Right atrium auricular region (tissue), 2 donors: ENCODE measurements at regions not wholly inside any gene's neighbourhood (a gene's known extent, or its start where the extent isn't known, plus 50 kb on each side); places are given as distances from the start of the nearest gene placed in this dataset.

Experiments used
- DNase-seq: peaks from one replicate; pipeline ENCODE4 v3.0.0-alpha.2; 2019; ENCODE audit warnings: low spot score
- H3K27ac ChIP-seq, 2 donors: fragments of 200-600 bp; sonication (generic); 1 replicate in 1 of 2; 2 replicates in 1 of 2; pipeline ENCODE4 v1.5.1; 2016 to 2019
- H3K27me3 ChIP-seq, 2 donors: fragments of 200-600 bp; sonication (generic); one replicate each; pipeline versions ENCODE4 v1.5.1 to v1.6.0; 2017 to 2019
- H3K36me3 ChIP-seq: fragments of 200-600 bp; sonication (generic); one replicate; pipeline ENCODE4 v1.5.1; 2016
- H3K4me1 ChIP-seq, 2 donors: fragments of 200-600 bp; sonication (generic); one replicate each; pipeline versions ENCODE4 v1.5.1 to v1.6.0; 2017 to 2019
- H3K4me3 ChIP-seq, 2 donors: fragments of 200-600 bp; sonication (generic); 1 replicate in 1 of 2; 2 replicates in 1 of 2; pipeline ENCODE4 v1.5.1; 2017 to 2019; ENCODE audit warnings: mild to moderate bottlenecking in 1 of 2, moderate library complexity in 1 of 2
- H3K9me3 ChIP-seq, 2 donors: fragments of 200-600 bp; sonication (generic); one replicate each; pipeline ENCODE4 v1.5.1; 2019
- CTCF ChIP-seq, 2 donors: fragments of 200-600 bp; sonication (generic); IDR thresholded peaks; one replicate each; pipeline ENCODE4 v1.5.1; 2019; ENCODE audit warnings: antibody characterized with exemption in 2 of 2

DNA sequence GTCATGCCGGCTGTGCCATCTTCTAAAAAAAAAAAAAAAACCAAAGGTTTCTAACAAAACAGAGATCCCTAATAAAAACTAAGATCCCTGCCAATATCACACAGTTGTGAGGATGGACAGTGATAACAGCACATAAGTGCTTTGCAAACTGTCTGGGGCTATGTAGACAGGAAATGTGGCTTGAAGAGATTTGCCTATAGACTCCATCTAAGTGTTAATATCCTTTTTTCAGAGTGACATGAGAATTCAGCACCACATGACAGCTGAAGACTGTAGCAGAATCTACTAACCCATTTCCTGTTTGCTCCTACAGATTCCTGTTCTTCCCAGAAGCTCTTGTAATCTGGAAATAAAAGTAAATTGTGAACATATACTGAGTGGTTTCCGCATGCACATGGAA is 215.4 kb downstream of the KDR start:
- peaks cover 0 to 13% of the 10 kb centered on the region in 2 donors for H3K4me1 ChIP-seq
- no peak overlapping the region for H3K27ac ChIP-seq
- H3K27me3 ChIP-seq, result no peaks in the 10 kb centered on the region
- no peak for DNase-seq
- H3K4me3 ChIP-seq, result no peak overlapping the region
- H3K36me3 ChIP-seq, result no peaks in the 10 kb centered on the region
- TF ChIP-seq CTCF (IDR thresholded peaks at IDR 0.05), result no peak
- H3K9me3 ChIP-seq, result peaks cover 0 to 14% of the 10 kb centered on the region in 2 donors

DNA sequence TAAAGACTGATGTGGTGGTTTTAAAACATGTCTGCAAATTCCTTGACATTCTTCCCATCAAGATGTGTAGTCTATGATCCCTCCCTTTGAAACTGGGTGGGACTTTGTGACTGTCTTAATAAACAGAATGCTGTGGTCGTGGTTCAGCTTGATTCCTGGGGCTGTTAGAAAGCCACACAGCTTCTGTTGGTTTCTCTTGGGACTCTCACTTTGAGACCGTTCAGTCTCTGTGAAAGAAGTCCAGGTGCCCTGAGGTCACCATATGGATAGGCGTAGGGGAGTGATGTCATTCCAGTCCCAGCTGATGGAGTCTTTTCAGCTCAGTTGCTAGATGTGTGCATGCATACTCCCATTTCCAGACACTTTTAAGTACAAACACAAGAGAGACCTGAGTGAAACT is 216.6 kb downstream of the KDR start:
- TF ChIP-seq CTCF (IDR thresholded peaks at IDR 0.05), result no peak
- Histone ChIP-seq H3K36me3 (no peaks in the 10 kb centered on the region), H3K27ac (no peak overlapping the region), H3K4me1 (peaks cover 0 to 2% of the 10 kb centered on the region in 2 donors), H3K27me3 (no peaks in the 10 kb centered on the region), H3K9me3 (peaks cover 0 to 14% of the 10 kb centered on the region in 2 donors), H3K4me3 (no peak overlapping the region)
- no peak for DNase-seq

GRCh38 chr4:54904953-54905352 is 220.4 kb downstream of the KDR start:
- Histone ChIP-seq H3K9me3 (peaks cover 0 to 14% of the 10 kb centered on the region in 2 donors), H3K27ac (no peak overlapping the region), H3K36me3 (no peaks in the 10 kb centered on the region), H3K4me3 (no peak overlapping the region), H3K4me1 (no peaks in the 10 kb centered on the region), H3K27me3 (no peaks in the 10 kb centered on the region)
- TF ChIP-seq CTCF (IDR thresholded peaks at IDR 0.05), result no peak
- DNase-seq, result no peak

DNA sequence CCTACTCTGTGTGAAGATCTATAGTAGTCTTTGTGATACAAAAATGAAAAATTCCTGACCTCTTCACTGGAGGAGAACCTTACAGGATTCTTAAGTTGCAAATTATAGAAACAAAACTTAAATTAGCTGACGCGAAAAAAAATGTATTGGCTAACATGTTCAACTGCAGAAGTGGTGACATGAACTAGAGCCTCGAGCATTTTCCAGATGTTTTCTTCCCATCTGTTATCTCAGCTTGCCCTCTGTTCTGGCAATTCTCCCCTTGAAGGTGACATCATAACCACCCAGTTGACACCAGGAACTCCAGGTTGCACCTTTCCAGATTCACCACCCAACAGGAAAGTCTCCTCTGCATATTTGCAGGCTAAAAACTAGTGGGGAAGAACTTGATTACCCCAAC is 222.4 kb downstream of the KDR start:
- H3K4me1 ChIP-seq, result no peaks in the 10 kb centered on the region
- no peak for TF ChIP-seq CTCF (IDR thresholded peaks at IDR 0.05)
- no peak for DNase-seq

DNA sequence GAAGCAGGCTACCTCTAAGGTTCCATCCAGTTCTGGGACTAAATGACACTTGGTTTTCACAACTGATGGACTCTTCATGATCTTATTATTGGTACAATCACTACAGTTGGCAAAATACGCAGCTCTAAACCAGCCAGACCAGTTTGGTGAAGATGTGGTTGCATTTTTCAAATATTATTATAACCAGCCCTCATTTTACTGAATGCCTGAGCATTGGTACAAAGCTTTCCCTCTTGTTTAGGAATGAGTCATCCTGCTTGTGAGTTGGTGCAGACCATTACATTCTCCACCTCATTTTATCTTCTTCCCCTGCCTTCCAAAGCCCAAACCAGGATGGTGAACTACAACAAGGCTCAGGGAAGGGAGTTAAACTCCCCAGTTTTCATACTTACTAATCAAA is 223.1 kb downstream of the KDR start:
- Histone ChIP-seq H3K27ac (no peak overlapping the region), H3K36me3 (no peaks in the 10 kb centered on the region), H3K27me3 (no peaks in the 10 kb centered on the region), H3K4me1 (no peaks in the 10 kb centered on the region), H3K4me3 (no peak overlapping the region), H3K9me3 (peaks cover 0 to 7% of the 10 kb centered on the region in 2 donors)
- no peak for TF ChIP-seq CTCF (IDR thresholded peaks at IDR 0.05)
- DNase-seq, result no peak

More for the DNA sequence above, 222.4 kb downstream of the KDR start:
- Histone ChIP-seq H3K4me3 (no peak overlapping the region), H3K27ac (no peak overlapping the region), H3K9me3 (peaks cover 0 to 13% of the 10 kb centered on the region in 2 donors), H3K36me3 (no peaks in the 10 kb centered on the region), H3K27me3 (no peaks in the 10 kb centered on the region)

DNA sequence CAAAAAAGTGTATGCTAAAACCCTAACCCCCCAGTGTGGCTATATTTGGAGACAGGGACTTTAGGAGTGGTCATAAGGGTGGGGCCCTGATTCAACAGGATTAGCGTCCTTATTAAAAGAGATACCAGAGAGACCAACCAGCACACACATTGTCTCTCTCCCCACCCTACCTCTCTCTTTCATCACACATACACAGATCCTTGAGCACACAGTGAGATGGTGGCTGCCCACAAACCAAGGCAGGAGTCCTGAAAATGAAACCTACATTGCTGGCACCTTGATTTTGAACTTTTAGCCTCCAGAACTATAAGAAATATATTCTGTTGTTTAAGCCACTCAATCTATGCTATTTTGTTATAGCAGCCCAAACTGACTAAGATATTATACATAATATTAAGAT is 224.2 kb downstream of the KDR start:
- H3K27me3 ChIP-seq, result no peaks in the 10 kb centered on the region
- H3K4me3 ChIP-seq, result no peak overlapping the region
- H3K27ac ChIP-seq, result no peak overlapping the region
- TF ChIP-seq CTCF (IDR thresholded peaks at IDR 0.05), result no peak
- no peak for DNase-seq
- H3K36me3 ChIP-seq, result no peaks in the 10 kb centered on the region
- no peaks in the 10 kb centered on the region for H3K4me1 ChIP-seq
- no peaks in the 10 kb centered on the region for H3K9me3 ChIP-seq
